ENCODE measurements at regions not wholly inside any gene's neighbourhood (a gene's known extent, or its start where the extent isn't known, plus 50 kb on each side); places are given as distances from the start of the nearest gene placed in this dataset.

GRCh38 chr14:36076197-36076596 is 100.3 kb downstream of the PTCSC3 start:
- TF ChIP-seq POLR2A (IDR thresholded peaks at IDR 0.05) (no peak), EP300 (IDR thresholded peaks at IDR 0.05) (no peak)
- TF ChIP-seq, protein P1, sequence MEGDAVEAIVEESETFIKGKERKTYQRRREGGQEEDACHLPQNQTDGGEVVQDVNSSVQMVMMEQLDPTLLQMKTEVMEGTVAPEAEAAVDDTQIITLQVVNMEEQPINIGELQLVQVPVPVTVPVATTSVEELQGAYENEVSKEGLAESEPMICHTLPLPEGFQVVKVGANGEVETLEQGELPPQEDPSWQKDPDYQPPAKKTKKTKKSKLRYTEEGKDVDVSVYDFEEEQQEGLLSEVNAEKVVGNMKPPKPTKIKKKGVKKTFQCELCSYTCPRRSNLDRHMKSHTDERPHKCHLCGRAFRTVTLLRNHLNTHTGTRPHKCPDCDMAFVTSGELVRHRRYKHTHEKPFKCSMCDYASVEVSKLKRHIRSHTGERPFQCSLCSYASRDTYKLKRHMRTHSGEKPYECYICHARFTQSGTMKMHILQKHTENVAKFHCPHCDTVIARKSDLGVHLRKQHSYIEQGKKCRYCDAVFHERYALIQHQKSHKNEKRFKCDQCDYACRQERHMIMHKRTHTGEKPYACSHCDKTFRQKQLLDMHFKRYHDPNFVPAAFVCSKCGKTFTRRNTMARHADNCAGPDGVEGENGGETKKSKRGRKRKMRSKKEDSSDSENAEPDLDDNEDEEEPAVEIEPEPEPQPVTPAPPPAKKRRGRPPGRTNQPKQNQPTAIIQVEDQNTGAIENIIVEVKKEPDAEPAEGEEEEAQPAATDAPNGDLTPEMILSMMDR (IDR thresholded peaks at IDR 0.05): no peak

Measured in tibial nerve (tissue), 4 donors.